NCI-H345 treated with DMSO at 0.1 percent for 48 hours (cell line): ENCODE measurements at regions not wholly inside any gene's neighbourhood (a gene's known extent, or its start where the extent isn't known, plus 50 kb on each side); places are given as distances from the start of the nearest gene placed in this dataset.
"Not testable (repeated sequence)": the region's sequence is repeated elsewhere in the genome, so short reads cannot be mapped to it uniquely, and the experiment has no call there.

Experiments
- DNase-seq: peaks from one replicate; lab custom pipeline; 2025; ENCODE audit not compliant: unreplicated experiment; lab: John Stamatoyannopoulos, UW

DNA sequence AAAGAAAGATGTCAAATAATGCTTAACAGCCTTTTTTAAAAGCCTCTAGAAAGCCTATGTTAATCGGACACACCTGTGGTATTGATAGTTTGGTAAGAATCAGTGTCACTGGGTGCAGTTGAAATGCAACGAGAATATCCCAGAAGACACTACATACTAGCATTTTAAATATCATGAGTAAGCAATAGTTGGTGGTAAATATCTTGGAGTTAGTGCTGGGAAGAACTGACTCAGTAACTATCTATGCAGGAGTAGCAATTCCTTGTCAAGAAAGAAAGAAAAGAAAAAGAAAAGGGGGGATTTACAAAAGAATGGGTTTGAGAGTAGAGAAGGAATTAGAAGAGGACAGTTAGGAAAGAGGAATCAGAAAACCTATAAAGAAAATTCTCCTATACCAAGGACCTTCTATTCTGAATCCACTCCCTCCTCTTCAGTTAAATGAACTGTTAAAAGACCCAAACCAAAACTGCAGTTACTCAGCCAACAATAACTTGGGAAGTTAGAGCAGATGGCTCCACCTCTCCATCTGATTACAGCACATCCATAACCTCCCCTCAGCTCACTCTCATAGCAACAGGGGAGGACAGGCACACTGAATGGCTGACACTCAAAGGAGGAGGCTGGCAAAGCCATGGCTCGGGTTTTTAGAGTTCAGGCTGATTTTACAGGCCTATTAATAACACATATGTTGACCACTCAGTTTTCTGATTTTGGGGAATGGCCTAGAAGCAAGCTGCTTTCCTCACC is 207.6 kb upstream of the MDFIC2 start:
- DNase-seq: no peak

DNA sequence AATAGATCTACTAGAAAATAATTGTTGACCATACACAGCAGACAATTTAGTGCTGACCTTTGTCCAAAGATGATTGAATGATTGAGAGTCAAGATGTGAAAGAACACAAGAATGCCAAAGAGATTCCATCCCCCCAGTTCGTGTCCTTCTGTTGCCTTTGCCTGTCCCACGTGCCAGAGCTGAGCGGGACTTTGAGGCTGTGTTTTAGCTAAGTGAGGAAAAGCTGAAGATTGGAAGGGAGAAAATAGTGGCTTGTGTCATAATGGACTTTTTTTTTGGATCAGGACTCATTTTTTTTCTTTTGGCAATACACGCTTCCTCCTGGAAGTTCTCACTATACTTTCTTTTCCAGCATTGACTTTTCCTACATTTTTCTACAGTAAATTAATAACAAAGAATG is 206.6 kb upstream of the MDFIC2 start:
- DNase-seq: no peak

DNA sequence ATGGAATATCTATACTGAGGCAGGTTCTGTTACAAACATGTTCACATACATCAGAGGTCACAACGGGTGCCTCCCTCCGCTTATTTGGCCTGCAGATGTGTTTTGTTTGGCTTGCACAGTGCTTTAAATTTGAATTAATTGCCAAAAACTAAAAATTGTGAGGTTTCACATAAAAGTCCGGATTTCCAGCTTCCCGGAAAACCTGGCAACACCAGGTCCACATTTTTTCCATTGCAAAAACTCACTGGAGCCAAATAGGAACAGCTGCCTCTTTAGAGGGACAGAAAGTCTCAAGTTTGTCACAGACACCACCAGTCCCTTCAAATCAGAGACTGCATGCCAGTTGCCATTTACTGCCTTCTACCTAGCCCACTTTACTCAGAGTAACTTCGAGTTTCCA is 205.9 kb upstream of the MDFIC2 start:
- no peak for DNase-seq

DNA sequence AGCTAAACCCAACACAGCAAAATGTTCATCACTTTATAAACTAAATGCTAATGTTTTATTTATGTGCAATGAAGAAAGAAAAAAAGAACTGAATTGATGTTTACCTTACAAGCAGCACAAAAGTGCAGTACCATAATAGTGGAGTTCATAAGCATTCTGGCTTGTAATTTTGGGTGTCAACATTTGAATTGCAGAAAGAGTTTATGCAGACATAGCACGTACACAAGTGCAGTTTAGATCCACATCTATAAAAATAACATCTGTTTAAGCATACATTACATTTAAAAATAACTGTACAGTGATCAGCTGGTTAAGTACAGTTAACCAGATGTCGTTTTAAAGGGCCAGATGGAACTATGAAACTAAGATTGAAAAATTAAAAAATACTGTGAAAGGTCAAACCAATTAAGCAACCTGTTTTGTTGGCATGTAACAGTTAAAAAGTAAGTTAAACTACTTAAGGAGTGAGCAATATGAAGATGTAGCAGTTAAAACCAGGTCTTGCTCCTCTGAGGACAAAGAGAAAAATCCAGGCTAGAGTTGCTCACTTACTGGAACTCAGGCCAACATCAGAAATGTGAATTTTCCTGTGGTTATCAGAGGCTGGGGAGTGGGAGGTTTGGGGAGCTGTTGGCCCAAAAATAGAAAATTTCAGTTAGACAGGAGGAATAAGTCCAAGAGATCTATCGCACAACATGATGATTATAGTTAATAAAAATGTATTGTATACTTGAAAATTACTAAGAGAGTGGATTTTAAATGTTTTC is 204.9 kb upstream of the MDFIC2 start:
- DNase-seq: no peak

DNA sequence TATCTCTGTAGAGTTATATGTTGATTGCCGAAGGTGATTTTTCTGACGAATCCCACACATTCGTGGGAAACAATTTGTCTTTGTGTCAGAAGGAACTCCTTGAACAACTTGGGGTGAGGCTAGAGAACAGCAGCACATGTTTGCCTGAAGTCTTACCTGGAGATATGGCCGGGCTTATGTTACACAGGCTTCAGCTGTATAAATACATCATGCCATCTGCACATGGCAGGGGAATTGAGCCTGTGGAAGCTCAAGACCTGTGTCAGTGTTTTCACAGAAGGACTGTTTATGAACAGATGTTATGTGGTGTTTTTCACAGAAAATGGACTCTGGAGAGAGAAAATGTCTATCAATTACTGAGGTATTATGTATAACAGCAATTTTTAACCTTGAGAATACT is 203.6 kb upstream of the MDFIC2 start:
- no peak for DNase-seq

DNA sequence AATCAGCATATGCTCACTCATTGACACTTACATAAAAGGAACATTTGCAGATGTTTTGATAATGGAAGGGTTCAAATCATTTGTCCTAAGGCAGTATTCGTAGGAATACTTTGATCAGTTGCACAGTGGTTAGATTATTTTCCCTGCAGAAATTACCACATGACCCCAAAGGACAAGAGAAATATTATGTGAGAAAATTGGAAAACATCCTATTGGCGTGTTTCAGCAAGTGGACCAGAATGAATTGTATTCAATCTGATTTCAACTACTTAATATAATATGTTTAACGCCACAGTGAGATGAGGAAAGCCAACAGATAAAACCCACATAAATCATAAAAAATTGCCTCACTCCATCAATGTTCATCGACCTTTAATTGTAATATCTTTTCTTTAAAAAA is 195.0 kb upstream of the MDFIC2 start:
- no peak for DNase-seq

DNA sequence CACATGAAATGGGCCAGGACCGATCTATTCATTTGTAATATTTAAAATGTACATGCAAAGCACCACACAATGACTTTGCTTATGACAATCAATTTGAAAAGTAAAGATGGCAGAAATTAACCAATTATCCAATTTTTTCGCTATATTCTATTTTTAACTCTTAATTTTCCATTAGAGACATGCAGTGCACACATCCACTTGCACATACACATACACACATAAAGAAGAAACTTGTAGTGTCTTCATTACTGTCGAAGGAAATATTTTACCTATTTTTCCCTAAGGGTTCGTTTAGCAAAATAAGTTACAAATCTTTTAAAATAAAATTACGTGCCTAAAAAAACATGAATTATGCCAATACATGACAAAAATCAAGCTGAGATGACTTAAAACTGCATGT is 194.3 kb upstream of the MDFIC2 start:
- DNase-seq: no peak

DNA sequence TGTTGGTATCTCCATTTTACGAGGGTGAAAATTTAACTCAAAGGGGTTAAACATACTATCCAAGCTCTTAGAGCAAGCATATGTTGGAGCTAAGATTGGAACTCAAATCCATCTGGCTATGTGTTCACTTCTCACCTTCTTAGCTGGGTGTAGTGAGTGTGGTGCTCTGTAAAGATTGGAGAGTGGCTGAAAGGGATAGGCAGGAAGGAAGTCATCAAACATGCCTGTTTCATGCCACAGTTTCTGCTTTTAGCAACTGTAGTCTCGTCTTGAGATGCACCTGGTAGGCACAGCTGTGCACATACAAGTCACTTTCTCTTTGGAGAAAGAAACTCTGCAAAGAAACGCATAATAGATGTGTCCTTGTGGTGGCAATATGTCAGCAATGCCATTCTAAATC is 189.1 kb upstream of the MDFIC2 start:
- DNase-seq: no peak

DNA sequence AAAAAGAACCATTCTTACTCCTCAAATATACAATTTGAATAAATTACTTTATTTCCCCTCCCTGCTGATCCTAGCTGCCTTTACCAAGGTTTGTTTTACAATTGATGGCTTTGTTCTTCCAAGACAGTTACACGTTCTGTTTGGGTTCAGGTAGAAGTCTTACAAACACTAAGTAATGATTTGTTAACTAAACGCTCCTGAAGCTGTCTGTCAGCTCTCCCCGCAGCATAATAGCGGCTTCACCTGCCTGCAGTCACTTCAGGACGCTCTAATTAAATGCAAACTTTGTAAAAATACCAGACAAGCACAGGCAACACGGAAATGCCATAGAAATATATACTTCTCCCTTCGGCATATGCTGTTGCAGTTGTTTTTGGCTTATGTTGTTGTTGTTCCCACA is 176.4 kb upstream of the MDFIC2 start:
- no peak for DNase-seq

DNA sequence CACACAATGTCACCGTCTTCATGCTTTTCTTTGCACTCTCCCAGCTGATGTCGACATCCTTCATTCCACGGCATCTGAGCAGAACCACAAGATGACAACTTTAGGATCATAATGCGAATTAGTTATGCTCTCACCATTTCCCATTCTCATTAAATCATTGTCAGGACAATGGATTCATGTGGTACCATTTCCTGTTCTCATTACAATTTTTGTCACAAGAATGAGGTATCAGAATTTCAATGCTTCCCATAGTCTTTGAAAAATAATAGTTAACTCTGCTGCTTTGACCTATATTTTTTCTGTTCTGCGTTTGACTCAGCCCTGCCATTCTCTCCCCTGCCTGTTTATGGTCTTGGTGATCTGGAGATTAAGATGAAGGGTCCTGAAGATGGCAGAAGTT is 175.7 kb upstream of the MDFIC2 start:
- no peak for DNase-seq

DNA sequence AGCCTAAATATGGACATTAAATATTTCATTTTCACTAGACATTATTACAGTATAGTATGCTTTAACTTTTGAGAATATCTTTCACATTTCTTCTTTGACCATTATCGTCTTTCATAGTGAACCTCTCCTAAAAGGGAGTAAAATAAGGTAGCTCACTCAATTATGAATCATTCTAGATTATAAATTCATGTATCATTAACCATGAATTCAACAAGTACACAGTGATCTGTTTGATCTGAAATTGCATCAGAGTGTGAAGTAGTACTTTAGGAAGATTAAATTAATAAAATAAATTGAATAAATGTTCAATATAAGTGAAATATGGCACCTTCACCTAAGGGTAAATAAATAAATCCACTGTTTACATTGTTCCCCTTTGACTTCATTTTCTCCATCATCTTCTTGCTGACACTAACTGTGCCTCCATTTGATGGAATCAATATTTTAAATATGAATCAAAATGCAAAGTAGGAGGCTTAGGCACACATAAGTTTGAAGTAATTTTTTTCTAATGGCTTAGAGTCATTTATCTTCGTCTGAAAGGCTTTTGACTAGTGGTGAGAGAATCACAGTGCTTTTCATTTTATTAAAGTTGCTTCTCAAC is 174.1 kb upstream of the MDFIC2 start:
- no peak for DNase-seq

DNA sequence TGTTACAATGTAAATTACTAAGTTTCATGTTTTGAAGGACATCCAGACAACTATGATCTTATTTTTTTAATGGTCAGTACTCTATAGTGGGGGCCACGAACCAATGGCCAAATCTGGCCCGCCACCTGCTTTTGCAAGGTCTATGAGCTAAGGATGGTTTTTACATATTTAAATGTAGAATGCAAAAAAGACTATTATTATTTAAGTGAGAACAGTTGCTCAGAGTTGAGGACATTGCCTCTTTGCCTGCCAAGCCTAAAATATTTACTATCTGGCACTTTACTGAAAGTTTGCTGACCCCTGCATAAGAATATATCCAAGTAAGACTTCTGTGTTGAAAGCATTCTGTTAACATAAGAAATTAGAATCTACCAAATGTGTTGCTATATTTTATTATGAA is 163.7 kb upstream of the MDFIC2 start:
- no peak for DNase-seq

DNA sequence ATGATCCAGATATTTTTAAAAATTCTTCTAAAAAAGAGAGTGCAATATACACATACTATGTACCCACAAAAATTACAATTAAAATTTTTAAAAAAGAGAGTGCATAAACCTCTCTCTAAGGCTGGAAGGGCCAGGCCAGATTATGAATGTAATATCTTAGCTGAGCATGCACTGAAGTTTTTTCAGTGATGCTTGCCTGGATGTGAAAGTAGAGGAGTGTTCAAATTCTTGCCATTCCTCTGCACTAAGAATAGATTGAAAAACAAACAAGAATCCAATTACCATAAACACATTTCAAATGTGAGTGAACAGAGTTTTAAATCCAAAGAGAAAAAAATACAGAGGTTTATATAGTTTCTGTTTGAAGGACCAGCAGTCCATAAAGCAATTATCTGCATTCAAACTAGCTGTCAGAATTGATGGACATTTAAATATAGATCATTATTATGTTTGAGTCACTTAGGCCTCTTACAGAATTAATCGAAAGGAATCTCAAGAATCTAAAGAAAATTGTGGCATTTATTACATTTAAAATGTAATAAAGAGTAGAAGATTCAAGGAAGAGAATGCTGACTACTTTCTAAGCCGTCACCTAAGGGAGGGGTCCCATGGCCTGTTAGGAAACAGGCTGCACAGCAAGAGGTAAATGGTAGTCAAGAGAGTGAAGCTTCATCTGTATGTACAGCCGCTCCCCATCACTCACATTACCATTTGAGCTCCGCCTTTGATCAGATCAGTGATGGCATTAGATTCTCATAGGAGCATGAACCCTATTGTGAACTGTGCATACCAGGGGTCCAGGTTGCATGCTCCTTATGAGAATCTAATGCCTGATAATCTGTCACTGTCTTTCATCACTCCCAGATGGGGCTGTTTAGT is 159.3 kb upstream of the MDFIC2 start:
- no peak for DNase-seq

DNA sequence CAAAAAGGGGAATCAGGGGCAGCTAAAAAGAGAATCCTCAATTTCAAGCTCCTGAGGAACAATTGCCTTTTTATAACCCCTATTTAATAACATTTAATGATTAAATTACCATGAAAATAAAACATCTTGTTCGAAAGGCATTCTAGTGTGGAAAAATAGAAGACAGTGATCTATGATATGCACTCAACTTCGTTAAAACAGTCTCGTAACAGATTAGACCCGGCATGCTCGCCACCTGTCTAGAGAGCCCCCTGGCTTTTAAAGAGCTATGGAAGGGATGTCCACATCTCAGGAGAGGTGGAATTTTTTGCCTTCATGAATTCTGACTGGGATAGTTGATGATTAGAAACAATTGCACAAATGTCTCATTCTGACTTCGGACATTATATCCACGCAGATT is 153.7 kb upstream of the MDFIC2 start:
- no peak for DNase-seq

DNA sequence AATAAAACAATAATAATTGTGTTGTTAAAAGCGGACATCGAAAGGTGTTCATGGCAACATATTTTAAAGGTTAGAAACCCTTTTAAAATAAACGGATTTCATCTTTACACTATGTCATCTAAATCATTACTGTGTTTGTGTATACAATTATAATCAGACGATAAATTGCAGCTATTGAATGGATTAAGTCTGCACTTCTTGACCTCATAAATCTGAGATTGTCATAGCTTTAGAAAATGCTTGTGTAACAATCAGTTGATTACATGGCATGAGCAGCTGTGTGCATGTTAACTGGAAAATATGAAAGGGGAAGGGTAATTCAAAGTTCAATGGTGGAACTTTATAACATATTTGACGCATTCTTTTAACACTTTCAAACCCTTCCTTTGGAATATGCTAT is 152.4 kb upstream of the MDFIC2 start:
- DNase-seq: no peak

DNA sequence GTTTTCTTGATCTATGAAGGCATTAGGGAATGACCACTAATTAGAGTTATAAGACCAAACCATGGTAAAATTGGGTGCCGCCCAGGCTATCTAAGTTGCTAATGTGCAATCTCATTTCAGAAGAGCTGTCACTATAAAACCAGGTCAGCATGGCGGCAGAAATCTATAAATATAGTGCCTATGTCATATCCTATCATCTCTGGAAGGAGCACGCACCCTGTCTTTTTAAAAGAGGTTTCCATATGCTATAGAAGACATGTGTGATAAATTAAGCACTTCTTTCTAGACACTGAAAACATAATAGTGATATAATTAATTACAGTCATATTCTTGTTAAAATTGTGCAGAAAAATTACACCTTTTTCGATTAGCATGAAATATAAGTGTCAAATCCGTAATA is 152.0 kb upstream of the MDFIC2 start:
- DNase-seq: no peak

DNA sequence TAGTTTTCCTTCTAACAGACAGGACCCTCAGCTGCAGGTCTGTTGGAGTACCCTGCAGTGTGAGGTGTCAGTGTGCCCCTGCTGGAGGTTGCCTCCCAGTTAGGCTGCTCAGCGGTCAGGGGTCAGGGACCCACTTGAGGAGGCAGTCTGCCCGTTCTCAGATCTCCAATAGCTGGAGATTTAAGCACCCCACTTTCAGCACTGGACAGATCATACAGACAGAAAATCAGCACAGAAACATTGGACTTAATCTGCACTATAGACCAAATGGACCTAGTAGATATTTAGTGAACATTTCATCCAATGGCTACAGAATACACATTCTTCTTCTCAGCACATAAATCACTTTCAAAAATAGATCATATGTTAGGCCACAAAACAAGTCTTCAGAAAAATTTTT is 137.8 kb upstream of the MDFIC2 start:
- DNase-seq: not testable (repeated sequence)

DNA sequence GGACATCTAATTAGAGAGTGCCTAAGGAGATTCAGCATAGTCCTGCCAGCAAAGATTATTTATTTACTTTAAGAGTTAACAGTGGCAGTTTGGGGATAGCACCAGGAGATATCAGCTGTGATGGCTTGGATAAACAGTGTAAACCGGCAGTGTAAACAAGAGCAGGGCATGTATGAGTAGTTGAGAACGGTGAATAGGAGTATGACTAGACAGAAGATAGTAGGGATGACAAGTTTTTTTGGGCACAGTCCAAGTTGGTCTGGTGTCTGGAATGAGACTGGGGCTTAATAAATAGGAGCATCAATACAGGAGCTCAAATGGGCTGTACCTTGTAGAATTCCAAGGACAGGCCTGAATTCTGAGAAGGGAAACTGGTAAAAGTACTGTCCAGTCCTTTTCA is 123.0 kb upstream of the MDFIC2 start:
- not testable (repeated sequence) for DNase-seq

DNA sequence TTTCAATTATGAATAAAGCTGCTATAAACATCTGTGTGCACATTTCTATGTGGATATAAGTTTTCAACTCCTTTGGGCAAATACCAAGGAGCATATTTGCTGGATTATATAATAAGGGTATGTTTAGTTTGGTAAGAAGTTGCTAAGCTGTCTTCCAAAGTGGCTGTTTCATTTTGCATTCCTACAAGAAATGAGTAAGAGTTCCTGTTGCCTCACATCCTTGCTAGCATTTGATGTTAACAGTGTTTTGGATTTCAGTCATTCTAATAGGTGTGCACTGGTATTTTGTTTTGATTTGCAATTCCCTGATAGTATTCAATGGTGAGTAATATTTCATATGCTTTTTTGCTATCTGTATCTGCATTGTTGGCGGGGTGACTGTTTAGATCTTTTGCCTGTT is 120.7 kb upstream of the MDFIC2 start:
- no peak for DNase-seq

DNA sequence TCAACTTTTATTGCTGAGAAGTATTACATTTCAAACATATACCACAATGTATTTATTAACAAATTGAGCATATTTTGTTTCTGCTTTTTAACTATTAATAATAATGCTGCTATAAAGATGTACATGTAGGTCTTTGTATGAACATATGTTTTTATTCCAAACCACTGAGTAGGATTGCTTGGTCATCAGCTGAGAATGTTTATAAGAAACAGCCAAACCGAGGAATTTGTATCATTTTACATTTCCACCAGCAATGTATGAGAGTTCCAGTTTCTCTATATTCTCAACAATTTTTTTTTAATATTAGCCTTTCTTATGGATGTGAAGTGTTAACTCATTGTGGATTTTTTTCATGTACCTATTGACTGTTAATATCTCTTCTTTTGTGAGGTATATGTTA is 119.5 kb upstream of the MDFIC2 start:
- no peak for DNase-seq

DNA sequence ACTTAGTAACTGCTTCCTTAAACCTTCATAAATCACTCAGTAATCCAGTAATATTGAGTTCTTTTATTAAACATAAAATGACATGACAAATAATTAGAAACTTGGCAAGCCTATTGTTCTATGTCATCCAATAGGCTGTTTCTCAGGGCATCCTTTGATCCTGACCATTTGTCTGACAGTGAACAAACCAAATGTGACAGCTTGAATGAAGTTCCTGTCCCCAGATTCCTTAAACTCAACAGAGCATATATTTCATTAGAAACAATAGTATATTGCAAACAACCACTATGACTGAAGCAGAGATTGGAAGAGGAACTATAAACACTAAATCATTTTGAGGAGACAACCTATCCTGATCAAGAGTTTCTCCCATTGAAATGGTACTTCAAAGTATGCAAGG is 113.6 kb upstream of the MDFIC2 start:
- DNase-seq: no peak
